ENCODE measurements at regions not wholly inside any gene's neighbourhood (a gene's known extent, or its start where the extent isn't known, plus 50 kb on each side); places are given as distances from the start of the nearest gene placed in this dataset.
A peak's percentile ranks its signal among the peaks of the same experiment; 100 is the strongest.

- H3K27ac ChIP-seq: no peak overlapping the region
- no peak for TF ChIP-seq ZFX (IDR thresholded peaks at IDR 0.05; ENCODE audit: borderline replicate concordance)
- TF ChIP-seq, protein P1, sequence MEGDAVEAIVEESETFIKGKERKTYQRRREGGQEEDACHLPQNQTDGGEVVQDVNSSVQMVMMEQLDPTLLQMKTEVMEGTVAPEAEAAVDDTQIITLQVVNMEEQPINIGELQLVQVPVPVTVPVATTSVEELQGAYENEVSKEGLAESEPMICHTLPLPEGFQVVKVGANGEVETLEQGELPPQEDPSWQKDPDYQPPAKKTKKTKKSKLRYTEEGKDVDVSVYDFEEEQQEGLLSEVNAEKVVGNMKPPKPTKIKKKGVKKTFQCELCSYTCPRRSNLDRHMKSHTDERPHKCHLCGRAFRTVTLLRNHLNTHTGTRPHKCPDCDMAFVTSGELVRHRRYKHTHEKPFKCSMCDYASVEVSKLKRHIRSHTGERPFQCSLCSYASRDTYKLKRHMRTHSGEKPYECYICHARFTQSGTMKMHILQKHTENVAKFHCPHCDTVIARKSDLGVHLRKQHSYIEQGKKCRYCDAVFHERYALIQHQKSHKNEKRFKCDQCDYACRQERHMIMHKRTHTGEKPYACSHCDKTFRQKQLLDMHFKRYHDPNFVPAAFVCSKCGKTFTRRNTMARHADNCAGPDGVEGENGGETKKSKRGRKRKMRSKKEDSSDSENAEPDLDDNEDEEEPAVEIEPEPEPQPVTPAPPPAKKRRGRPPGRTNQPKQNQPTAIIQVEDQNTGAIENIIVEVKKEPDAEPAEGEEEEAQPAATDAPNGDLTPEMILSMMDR (IDR thresholded peaks at IDR 0.05): no peak
Measured at GRCh38 chr1:244958593-244958992, 94.2 kb upstream of the HNRNPU start.

DNA sequence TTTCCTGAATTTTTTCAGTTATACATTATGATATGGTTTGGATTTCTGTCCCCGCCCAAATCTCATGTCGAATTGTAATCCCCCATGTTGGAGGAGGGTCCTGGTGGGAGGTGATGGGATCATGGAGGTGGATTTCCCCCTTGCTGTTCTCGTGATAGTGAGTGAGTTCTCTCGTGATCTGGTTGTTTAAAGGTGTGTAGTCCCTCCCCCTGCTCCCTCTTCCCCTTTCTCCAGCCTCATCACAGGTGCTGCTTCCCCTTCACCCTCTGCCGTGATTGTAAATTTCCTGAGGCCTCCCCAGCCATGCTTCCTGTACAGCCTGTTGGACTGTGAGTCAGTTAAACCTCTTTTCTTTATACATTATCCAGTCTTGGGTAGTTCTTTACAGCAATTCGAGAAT lies 93.2 kb upstream of the HNRNPU start:
- no peak overlapping the region for H3K27ac ChIP-seq
- TF ChIP-seq, protein P1 (IDR thresholded peaks at IDR 0.05): no peak
- no peak for TF ChIP-seq ZFX (IDR thresholded peaks at IDR 0.05; ENCODE audit: borderline replicate concordance)

- TF ChIP-seq, protein P1 (IDR thresholded peaks at IDR 0.05): no peak
- no peak for TF ChIP-seq ZFX (IDR thresholded peaks at IDR 0.05; ENCODE audit: borderline replicate concordance)
- no peak overlapping the region for H3K27ac ChIP-seq
Measured at GRCh38 chr1:244957122-244957521, 92.8 kb upstream of the HNRNPU start.

DNA sequence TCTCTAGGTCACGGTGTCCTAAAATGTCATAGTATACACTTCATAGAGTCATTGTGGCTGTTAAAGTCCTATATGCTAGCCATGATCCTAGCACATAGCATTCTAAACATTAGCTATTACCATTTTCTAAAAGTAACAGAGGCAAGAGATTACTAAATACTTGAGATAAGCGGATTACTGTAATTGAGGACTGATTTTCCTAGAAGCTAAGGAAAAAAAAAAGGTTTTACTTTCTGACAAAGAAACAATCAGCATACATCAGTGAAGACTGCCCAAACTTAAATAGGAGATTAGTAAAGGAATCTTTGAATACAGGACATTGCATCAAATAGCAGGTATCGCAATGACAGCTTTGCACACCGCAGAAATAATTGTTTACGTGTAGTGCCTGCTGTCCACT lies 91.3 kb upstream of the HNRNPU start:
- no peak overlapping the region for H3K27ac ChIP-seq
- TF ChIP-seq, protein P1 (IDR thresholded peaks at IDR 0.05): no peak

GRCh38 chr1:244954359-244954758 lies 90.0 kb upstream of the HNRNPU start:
- H3K27ac ChIP-seq: no peak overlapping the region
- TF ChIP-seq, protein P1 (IDR thresholded peaks at IDR 0.05): no peak
- no peak for TF ChIP-seq ZFX (IDR thresholded peaks at IDR 0.05; ENCODE audit: borderline replicate concordance)

- no peak overlapping the region for H3K27ac ChIP-seq
- TF ChIP-seq, protein P1 (IDR thresholded peaks at IDR 0.05): no peak
- TF ChIP-seq ZFX (IDR thresholded peaks at IDR 0.05; ENCODE audit: borderline replicate concordance): no peak
Measured at GRCh38 chr1:244953901-244954300, 89.6 kb upstream of the HNRNPU start.

DNA sequence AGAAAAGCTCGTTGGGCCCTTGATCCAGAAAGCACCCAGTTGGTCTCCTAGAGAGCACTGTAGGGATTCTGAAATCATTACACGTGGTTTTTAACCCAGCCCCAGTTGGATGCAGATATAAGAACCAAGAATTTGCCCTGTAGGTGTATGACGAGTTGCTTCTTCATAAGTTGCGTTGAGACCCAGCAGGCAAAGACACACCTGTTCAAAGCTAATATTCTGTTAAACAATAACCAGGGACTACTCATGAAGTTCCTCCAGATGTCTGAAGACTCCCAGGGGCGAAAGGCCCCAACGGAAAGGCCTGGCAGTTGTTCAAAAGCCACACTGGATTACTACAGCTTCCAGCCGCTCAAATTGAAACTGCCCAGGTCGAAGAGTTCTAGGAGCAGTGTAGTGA lies 88.6 kb upstream of the HNRNPU start:
- peak overlapping the region; percentile 33 for H3K27ac ChIP-seq
- TF ChIP-seq ZFX (IDR thresholded peaks at IDR 0.05; ENCODE audit: borderline replicate concordance): no peak
- TF ChIP-seq, protein P1 (IDR thresholded peaks at IDR 0.05): no peak
